AG10803 (cell line): ENCODE measurements at regions not wholly inside any gene's neighbourhood (a gene's known extent, or its start where the extent isn't known, plus 50 kb on each side); places are given as distances from the start of the nearest gene placed in this dataset.

Source experiments
- DNase-seq: peaks from one replicate; pipeline ENCODE4 v3.0.0; 2010; ENCODE audit warnings: low read depth
- H3K4me3 ChIP-seq: 2 replicates; pipeline ENCODE4 v1.5.1; 2011; ENCODE audit warnings: mild to moderate bottlenecking, low read length, control low read depth
- TF ChIP-seq, protein P1 (sequence below): conservative IDR thresholded peaks from 2 replicates; pipeline ENCODE4 v1.5.1; 2011; ENCODE audit warnings: mild to moderate bottlenecking, low read length, control low read depth, inconsistent platforms

DNA sequence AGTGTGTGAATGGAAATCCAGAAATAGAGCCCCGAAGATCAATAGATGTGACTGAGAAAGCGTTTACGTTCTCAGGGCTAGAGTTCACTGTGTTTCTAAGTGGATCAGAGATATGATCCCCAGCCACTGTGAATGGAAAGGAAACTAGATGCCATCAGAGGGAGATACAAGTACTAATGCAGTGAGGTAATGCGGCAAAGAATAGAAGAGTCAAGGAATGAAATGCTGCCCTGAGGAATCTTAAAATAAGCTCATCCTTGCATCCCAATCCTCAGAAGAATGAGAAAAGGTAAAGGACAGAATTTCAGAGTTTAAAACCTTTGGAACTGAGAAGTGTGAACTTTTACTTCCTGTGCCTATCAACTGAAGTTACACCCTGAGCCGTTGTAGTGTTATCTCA, 165.5 kb upstream of the ESRRG start:
- H3K4me3 ChIP-seq: no peak overlapping the region
- TF ChIP-seq, protein P1, sequence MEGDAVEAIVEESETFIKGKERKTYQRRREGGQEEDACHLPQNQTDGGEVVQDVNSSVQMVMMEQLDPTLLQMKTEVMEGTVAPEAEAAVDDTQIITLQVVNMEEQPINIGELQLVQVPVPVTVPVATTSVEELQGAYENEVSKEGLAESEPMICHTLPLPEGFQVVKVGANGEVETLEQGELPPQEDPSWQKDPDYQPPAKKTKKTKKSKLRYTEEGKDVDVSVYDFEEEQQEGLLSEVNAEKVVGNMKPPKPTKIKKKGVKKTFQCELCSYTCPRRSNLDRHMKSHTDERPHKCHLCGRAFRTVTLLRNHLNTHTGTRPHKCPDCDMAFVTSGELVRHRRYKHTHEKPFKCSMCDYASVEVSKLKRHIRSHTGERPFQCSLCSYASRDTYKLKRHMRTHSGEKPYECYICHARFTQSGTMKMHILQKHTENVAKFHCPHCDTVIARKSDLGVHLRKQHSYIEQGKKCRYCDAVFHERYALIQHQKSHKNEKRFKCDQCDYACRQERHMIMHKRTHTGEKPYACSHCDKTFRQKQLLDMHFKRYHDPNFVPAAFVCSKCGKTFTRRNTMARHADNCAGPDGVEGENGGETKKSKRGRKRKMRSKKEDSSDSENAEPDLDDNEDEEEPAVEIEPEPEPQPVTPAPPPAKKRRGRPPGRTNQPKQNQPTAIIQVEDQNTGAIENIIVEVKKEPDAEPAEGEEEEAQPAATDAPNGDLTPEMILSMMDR: no peak
- DNase-seq: no peak

DNA sequence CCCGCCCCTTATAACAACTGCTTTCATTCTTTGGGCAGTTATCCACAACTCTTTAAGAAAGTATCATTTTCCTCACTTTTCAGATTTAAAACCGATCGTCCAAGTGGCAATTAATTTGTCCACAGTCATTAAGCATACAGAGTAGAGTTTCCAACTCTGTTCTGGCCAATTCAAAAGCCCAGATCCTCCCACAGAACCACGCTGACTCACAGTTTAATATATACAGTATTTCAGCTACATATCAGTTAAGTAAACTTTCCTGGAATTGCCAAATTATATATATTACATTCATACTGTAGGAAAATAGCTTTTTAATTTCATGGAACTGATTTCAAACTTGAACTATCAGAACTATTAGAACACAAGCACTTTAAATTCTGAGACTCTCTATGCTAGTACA, 163.8 kb upstream of the ESRRG start:
- DNase-seq: no peak
- H3K4me3 ChIP-seq: no peak overlapping the region
- TF ChIP-seq, protein P1: no peak

DNA sequence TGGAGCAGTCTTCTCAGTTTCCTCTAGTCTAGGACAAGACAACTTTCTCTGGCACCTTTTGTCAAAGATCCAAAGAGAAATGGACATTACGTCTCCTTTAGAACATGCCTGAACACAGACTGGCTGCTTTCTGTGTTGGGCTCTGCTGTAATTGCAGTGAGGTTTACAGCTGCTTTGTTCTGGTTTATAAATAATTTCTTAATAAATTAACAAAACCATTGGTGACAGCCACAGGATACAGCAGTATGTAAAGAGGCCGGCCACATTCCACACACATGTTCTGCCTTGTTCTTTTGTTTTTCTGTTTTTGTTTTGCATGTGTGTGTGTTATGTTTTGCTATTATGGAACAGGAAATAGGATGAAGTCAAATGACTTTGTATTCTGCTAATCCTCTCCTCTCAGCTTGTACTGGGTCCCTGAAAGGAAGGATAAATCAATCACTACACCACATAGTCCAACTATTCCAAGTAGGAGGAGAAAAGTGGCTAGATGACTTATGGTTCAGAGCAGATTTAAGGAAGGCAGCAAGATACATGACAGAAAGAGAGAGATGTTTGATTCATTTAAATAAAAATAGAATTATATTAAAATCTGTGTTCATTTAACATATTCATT, 161.5 kb upstream of the ESRRG start:
- no peak overlapping the region for H3K4me3 ChIP-seq
- TF ChIP-seq, protein P1: no peak
- DNase-seq: no peak

DNA sequence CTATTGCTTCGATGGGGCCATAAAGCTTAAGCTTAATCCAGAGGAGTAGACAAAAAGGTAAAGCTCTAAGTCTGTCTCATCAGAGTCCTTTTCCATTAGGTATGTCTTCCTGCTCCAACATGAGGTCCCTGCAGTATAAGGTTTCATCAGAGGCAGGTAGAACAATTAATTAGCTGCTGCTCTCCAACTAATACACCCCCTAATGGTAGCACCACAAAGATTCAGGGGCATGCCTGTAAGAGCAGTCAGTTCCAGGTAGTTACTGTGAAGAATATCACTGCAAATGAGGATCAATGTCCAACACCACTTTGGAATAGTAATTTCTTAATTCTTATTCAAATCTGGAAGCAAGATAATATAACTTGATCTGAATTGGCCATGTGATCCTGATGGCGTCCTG, 160.3 kb upstream of the ESRRG start:
- no peak for DNase-seq
- no peak overlapping the region for H3K4me3 ChIP-seq
- TF ChIP-seq, protein P1: no peak

DNA sequence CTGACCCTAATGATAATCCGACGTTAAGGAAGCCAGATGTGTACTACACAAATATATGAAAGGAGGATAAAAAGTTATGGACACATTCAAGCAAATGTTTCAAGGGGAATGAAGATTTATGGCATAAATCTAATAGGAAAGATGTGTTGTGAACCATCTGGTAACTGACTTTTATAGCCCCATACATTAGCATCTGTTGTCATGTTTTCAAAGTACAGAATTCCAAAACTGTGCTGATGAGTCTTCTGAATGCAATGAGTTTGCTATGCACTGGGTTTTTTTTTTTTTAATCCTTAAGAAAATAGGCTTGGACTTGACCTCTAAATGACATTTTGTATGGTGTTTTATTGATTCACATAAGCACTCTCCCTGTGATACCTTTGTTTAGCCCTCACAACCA, 158.5 kb upstream of the ESRRG start:
- no peak overlapping the region for H3K4me3 ChIP-seq
- no peak for DNase-seq
- TF ChIP-seq, protein P1: no peak

DNA sequence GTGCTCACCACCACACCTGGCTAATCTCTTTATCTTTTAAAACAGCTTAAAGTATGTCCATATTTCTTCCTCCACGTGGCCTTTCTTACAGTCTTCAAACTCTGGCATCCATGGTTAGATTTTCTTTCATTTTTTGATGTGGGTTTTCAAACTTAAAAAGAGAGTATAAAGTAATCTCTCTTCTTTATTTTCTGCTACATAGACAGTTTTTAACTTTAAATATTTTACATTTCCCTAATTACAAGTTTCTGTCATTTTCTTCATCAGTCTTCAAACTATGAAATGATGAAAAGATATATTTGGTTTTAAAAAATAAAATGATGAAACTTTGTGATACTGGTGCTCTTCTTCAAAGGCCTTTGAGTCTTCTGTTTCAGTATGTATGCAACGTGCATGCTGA, 143.5 kb upstream of the ESRRG start:
- no peak for DNase-seq
- H3K4me3 ChIP-seq: no peak overlapping the region
- TF ChIP-seq, protein P1: no peak

DNA sequence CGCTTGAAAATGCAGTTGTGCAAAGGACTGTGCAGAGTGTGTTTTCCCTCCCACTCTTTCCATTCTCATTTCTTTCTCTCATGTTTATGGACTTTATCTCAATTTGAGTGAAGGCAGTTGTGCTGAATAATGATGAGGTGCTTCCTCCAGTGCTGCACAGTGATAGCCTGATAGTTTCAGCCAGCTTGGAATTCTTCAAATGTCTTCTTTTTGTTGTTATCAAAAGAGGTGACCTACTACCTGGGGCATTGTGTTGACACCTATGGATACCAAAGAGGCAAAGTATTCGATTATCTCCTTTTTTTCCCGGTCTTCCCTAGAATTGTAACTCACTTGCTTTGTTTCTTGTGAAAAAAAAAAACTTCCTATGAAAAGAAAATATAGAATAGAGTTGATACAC, 132.6 kb upstream of the ESRRG start:
- TF ChIP-seq, protein P1: no peak
- no peak overlapping the region for H3K4me3 ChIP-seq
- no peak for DNase-seq
